Body of pancreas (tissue), 4 donors: ENCODE measurements at regions not wholly inside any gene's neighbourhood (a gene's known extent, or its start where the extent isn't known, plus 50 kb on each side); places are given as distances from the start of the nearest gene placed in this dataset.

Experiments
- ATAC-seq: fragments of 150-250 bp; one replicate; pipeline ENCODE4 v1.9.1; 2016
- DNase-seq, 4 donors: peaks; one replicate each; pipeline ENCODE4 v3.0.0-alpha.2; 2019
- H3K27ac ChIP-seq, 4 donors: fragments of 200-600 bp; sonication (generic); 1 replicate in 3 of 4; 2 replicates in 1 of 4; pipeline versions ENCODE4 v1.5.1 to v1.6.1; 2016 to 2019; ENCODE audit warnings: mild to moderate bottlenecking in 1 of 4, mixed read lengths in 1 of 4, moderate library complexity in 1 of 4
- H3K27me3 ChIP-seq, 2 donors: fragments of 200-600 bp; sonication (generic); one replicate each; pipeline ENCODE4 v1.6.0; 2016; ENCODE audit warnings: mild to moderate bottlenecking in 1 of 2
- H3K36me3 ChIP-seq, 2 donors: fragments of 200-600 bp; sonication (generic); replicated peaks in 1 of 2; 2 replicates each; pipeline ENCODE4 v1.5.1; 2016; ENCODE audit warnings: low read depth in 2 of 2; ENCODE audit not compliant: insufficient read depth in 1 of 2
- H3K4me1 ChIP-seq: fragments of 200-600 bp; sonication (generic); one replicate; pipeline ENCODE4 v1.6.0; 2016
- H3K4me3 ChIP-seq, 2 donors: fragments of 200-600 bp; sonication (generic); 1 replicate in 1 of 2; 2 replicates in 1 of 2; pipeline ENCODE4 v1.5.1; 2016 to 2019
- H3K9me3 ChIP-seq, 3 donors: fragments of 200-600 bp; sonication (generic); 1 replicate in 2 of 3; 2 replicates in 1 of 3; pipeline ENCODE4 v1.5.1; 2016
- POLR2A ChIP-seq, 3 donors: fragments of 450-650 bp; IDR thresholded peaks; one replicate each; pipeline ENCODE4 v1.6.1; 2016; ENCODE audit warnings: antibody characterized with exemption in 3 of 3, mild to moderate bottlenecking in 2 of 3
- WGBS, 2 donors: methylation state at CpG; one replicate each; pipeline ENCODE4 v1.1.5; 2017; 5-methylcytosine and 5-hydroxymethylcytosine counted together
- intact Hi-C: fragments of 100-400 bp; cut with DNase I; formaldehyde crosslinking; loops from one replicate; pipeline ENCODE4 v1.15.1; 2023
- TF ChIP-seq, protein P1 (sequence below), 7 experiments: fragments of 450-650 bp in 4 of 7; fragments of 200-600 bp in 3 of 7; sonication (generic) in 3 of 7; IDR thresholded peaks; one replicate each; pipeline ENCODE4 v1.5.1; 2016 to 2019; ENCODE audit warnings: antibody characterized with exemption in 7 of 7

DNA sequence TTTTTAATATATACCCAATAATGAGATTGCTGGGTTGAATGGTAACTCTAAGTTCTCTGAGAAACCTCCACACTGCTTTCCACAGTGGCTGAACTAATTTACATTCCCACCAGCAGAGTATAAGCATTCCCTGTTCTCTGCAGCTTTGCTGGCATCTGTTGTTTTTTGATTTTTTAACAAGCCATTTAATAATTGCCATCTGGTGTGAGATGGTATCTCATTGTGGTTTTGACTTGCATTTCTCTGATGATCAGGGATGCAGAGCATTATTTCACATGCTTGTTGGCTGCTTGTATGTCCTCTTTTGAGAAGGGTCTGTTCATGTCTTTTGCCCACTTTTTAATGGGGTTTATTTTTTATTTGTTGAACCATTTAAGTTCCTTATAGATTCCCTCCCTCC is 75.0 kb upstream of the EPHB3 start:
- Histone ChIP-seq H3K27ac (no peak overlapping the region), H3K36me3 (no peaks in the 10 kb centered on the region), H3K4me1 (peaks cover 11% of the 10 kb centered on the region), H3K4me3 (no peak overlapping the region), H3K9me3 (no peaks in the 10 kb centered on the region), H3K27me3 (peaks cover 0 to 6% of the 10 kb centered on the region in 2 donors)
- DNase-seq (no peak), ATAC-seq (no peak)
- TF ChIP-seq POLR2A (IDR thresholded peaks at IDR 0.05) = no peak
- TF ChIP-seq, protein P1, sequence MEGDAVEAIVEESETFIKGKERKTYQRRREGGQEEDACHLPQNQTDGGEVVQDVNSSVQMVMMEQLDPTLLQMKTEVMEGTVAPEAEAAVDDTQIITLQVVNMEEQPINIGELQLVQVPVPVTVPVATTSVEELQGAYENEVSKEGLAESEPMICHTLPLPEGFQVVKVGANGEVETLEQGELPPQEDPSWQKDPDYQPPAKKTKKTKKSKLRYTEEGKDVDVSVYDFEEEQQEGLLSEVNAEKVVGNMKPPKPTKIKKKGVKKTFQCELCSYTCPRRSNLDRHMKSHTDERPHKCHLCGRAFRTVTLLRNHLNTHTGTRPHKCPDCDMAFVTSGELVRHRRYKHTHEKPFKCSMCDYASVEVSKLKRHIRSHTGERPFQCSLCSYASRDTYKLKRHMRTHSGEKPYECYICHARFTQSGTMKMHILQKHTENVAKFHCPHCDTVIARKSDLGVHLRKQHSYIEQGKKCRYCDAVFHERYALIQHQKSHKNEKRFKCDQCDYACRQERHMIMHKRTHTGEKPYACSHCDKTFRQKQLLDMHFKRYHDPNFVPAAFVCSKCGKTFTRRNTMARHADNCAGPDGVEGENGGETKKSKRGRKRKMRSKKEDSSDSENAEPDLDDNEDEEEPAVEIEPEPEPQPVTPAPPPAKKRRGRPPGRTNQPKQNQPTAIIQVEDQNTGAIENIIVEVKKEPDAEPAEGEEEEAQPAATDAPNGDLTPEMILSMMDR (IDR thresholded peaks at IDR 0.05) = no peak
- intact Hi-C loops = no loop called here

DNA sequence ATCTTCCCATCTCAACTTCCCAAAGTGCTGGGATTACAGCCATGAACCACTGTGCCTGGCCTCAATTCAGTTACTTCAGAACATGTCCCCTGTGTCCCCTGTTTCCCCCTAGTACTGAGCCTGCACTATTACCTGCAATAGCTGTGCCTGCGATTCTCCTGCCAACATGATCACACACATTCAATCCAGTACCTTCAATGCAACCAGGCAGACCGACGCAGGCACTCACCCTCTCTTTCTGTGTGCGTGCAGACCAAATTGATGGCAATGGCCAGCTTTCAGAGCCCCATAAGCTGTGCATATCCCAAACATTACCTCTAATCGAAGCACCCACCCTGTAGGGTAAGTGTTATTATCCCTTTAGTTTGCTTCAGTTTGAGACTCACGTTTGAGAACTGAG is 73.0 kb upstream of the EPHB3 start:
- no peak for DNase-seq
- ATAC-seq = no peak
- TF ChIP-seq, protein P1 (IDR thresholded peaks at IDR 0.05) = no peak
- no peak for TF ChIP-seq POLR2A (IDR thresholded peaks at IDR 0.05)
- 44 to 70% methylated on average over 6 of the region's 6 CpGs for WGBS, 2 donors
- intact Hi-C loops = no loop called here
- Histone ChIP-seq H3K36me3 (no peaks in the 10 kb centered on the region), H3K4me1 (peaks cover 18% of the 10 kb centered on the region), H3K27me3 (peaks cover 0 to 7% of the 10 kb centered on the region in 2 donors), H3K4me3 (no peak overlapping the region), H3K9me3 (no peaks in the 10 kb centered on the region), H3K27ac (no peak overlapping the region)

DNA sequence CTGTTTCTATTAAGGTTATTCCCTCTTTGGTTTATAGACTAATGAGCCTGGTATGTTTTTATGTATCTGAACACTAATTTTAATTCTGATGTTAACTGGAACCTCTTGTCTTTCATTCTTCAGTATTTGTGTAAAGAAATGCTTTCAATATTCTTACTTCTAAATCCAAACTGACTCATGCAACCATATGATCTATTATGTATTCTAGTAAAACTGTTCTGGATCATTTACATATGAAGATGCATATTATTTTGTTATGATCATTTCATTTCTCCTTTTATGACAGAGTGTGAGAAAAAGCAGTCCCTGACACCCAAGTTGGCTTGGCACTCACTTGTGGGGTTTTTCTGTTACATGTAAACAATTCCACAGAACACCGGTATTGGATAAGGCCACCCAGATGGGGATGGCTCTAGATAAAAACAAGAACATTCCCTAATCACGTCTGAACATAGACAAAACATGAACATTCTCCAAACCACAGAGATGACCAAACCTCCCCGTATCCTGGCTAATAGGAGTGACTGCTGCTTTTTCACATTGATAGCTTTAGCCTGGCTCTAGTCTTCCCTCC is 72.2 kb upstream of the EPHB3 start:
- WGBS, 2 donors = 20 to 29% methylated on average over 3 of the region's 3 CpGs
- intact Hi-C loops = no loop called here
- TF ChIP-seq, protein P1 (IDR thresholded peaks at IDR 0.05) = no peak
- no peak for TF ChIP-seq POLR2A (IDR thresholded peaks at IDR 0.05)

DNA sequence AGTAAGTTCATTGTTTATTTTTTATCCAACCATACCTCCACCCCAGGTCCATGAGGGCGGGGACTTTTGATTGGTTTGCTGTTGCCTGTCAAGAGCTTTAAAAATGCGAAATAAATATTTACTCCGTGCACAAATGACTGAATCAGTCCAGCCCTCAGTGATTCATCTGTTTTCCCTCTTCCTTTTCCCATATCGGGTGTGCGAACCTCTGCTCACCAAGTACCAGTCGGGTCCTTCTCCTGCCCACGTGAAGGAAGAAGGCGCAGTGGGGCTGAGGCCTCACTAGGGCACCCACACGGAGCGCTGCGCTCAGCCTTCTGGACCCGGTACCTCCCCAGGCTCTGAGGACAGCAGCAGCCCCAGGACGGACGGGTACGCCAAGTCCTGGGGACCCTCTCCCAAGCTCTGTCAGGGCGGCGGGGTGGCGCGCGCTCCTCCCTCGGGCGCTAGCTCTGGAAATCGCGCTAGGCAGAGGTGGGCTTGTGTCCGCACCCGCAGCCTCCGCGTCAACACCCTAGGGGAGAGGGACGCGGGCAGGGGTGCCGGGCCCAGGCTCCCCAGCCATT is 70.5 kb upstream of the EPHB3 start:
- Histone ChIP-seq H3K4me1 (peaks cover 18% of the 10 kb centered on the region), H3K36me3 (no peaks in the 10 kb centered on the region), H3K27ac (no peak overlapping the region), H3K9me3 (no peaks in the 10 kb centered on the region), H3K27me3 (peaks cover 0 to 7% of the 10 kb centered on the region in 2 donors), H3K4me3 (no peak overlapping the region)
- WGBS, 2 donors = 11 to 18% methylated on average over 9 to 31 of the region's 31 CpGs
- no peak for TF ChIP-seq POLR2A (IDR thresholded peaks at IDR 0.05)
- TF ChIP-seq, protein P1 (IDR thresholded peaks at IDR 0.05) = no peak
- ATAC-seq = no peak
- intact Hi-C loops = no loop called here
- DNase-seq = peak in 3 of 4 donors; percentile 17 to 20 (median 17)

More for the DNA sequence above, 72.2 kb upstream of the EPHB3 start:
- Histone ChIP-seq H3K27ac (no peak overlapping the region), H3K4me1 (peaks cover 18% of the 10 kb centered on the region), H3K36me3 (no peaks in the 10 kb centered on the region), H3K27me3 (peaks cover 0 to 7% of the 10 kb centered on the region in 2 donors), H3K9me3 (no peaks in the 10 kb centered on the region), H3K4me3 (no peak overlapping the region)
- ATAC-seq = no peak
- no peak for DNase-seq
